ENCODE measurements at regions not wholly inside any gene's neighbourhood (a gene's known extent, or its start where the extent isn't known, plus 50 kb on each side); places are given as distances from the start of the nearest gene placed in this dataset.

DNA sequence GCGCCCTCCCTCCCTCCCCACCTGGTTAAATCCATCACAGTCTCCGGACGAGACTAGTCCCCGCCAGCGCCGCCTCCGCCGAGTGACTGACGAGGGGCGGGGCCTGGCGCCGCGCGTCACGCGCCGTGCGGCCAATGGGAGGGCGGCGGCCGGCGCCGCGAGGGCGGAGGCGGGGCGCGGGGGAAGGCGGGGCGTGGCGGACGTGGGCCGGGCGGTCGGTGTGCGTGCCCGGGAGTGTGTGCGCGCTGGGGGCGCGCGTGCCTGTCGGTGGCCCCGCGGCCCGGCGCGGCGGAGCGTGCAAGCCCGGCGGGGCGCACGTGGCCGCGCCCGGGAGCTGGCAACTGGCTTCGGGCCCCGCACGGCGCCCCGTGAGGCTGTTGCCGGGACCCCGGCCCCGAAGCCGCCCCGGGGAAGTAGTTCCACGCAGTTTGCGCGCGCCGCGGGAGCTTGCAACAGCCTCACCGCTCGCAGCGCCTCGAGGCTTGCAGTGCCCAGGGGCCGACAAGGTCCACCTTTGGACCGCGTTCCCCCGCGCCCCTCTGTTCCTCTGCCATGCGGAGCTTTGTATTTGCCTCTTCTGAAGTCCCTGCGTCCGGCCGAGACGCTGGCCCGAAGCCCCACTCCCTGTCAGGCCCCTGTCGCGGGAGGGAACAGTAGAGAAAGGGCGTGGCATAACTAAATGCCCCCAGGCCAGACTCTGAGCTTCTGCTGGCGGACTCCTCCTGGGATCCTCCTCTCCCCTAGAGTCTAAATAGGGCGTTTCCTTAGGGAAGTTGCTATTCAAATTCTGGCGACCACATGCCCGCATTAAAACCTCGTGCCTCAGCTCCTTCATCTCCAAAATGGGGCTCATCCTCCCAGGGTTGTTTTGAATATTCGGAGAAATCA, 400.9 kb downstream of the SHQ1 start:
- peak overlapping the region; percentile 92 for H3K4me3 ChIP-seq (ENCODE audit: low read depth, low read length)
- TF ChIP-seq, protein P1, sequence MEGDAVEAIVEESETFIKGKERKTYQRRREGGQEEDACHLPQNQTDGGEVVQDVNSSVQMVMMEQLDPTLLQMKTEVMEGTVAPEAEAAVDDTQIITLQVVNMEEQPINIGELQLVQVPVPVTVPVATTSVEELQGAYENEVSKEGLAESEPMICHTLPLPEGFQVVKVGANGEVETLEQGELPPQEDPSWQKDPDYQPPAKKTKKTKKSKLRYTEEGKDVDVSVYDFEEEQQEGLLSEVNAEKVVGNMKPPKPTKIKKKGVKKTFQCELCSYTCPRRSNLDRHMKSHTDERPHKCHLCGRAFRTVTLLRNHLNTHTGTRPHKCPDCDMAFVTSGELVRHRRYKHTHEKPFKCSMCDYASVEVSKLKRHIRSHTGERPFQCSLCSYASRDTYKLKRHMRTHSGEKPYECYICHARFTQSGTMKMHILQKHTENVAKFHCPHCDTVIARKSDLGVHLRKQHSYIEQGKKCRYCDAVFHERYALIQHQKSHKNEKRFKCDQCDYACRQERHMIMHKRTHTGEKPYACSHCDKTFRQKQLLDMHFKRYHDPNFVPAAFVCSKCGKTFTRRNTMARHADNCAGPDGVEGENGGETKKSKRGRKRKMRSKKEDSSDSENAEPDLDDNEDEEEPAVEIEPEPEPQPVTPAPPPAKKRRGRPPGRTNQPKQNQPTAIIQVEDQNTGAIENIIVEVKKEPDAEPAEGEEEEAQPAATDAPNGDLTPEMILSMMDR (IDR thresholded peaks at IDR 0.05; ENCODE audit: borderline replicate concordance, insufficient read depth, low read depth, low read length) = no peak

DNA sequence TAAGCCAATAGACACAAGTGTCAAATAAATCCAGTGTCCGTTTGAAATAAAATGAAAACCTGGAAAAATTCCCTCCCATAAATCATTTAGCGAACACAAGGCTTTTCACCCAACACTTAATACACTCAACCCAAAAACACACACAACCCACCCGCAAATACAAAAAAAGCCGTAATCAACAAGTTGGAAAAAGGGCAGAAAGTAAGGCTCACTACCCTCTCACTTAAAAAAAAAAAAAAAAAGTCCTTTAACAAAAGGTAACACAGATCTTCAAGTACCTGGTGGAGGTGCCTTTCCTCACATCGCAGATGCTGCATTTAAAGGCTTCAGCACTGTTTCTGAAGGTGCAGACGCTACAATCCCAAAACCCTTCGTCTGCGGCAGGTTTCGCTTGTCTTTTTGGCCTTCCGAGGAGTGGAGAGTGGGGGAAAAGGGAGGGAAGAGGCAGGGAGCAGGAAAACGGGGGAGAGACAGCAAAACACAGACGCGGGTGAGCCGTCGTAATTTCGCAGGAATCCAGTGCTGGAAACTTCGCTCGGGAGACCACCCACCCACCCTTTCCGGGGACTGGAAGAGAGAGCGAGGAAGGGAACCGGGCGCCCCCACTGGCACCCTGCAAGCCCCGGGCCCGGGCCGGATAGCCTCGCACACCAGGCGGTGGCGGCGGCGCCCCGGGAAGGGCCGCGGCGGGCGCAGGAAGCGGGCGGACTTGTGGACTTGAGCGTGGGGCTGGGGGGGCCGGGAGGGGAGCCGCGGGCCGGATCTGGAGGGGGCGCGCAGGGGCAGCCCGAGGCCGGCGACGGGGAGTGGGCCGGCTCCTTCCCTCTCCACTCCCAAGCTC, 401.8 kb downstream of the SHQ1 start, which contains the start of gene RYBP:
Gene RYBP (minus strand): TSS at position 404 of the 841 bp plus-strand sequence.
- H3K4me3 ChIP-seq (ENCODE audit: low read depth, low read length) = peak within 1 kb of the TSS; percentile 92
- TF ChIP-seq, protein P1 (IDR thresholded peaks at IDR 0.05; ENCODE audit: borderline replicate concordance, insufficient read depth, low read depth, low read length) = no peak

DNA sequence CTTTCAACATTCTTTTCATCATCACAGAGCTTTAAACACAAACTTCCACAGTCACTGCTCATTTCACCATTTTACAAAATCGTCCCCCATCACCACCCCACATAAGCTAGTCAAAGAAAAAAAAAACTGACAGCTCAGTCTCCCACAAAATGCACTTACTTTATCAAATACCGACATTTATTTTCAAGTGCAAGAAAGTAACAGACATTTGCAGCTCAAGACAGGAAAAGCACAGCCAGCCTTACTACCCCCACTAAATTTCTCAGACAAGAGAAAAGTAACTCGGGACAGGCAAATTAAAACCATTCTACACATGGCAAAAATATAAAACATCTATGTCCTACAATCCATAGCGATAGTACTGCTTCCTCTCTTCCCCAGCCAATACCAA, 402.4 kb downstream of the SHQ1 start:
- TF ChIP-seq, protein P1 (IDR thresholded peaks at IDR 0.05; ENCODE audit: borderline replicate concordance, insufficient read depth, low read depth, low read length) = no peak
- peak overlapping the region; percentile 92 for H3K4me3 ChIP-seq (ENCODE audit: low read depth, low read length)

DNA sequence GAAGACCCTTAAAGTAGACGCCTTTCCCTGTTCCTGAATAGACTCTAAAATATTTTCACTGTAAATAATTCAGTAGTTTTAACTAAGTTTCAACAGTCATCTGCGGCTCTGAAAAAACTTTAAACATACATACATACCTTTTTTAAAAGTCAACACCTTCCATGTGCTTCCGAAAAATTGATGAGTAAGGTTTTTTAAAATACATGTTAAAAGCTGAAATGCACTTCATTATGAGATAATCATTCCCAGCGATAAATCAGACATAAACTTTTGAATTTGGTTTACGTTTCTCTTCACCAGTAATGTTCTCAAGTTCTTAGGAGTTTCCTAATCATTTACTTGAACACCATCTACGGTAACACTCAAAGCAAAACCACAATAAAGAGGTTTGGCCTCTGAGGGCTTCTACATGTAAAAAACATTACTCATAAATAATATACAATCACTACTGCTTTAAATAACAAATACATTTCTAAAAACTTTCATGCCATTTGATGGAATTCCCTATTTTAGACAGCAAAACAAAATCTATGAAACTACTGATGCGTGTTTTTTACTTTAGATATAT, 403.5 kb downstream of the SHQ1 start:
- TF ChIP-seq, protein P1 (IDR thresholded peaks at IDR 0.05; ENCODE audit: borderline replicate concordance, insufficient read depth, low read depth, low read length) = no peak
- no peak overlapping the region for H3K4me3 ChIP-seq (ENCODE audit: low read depth, low read length)

DNA sequence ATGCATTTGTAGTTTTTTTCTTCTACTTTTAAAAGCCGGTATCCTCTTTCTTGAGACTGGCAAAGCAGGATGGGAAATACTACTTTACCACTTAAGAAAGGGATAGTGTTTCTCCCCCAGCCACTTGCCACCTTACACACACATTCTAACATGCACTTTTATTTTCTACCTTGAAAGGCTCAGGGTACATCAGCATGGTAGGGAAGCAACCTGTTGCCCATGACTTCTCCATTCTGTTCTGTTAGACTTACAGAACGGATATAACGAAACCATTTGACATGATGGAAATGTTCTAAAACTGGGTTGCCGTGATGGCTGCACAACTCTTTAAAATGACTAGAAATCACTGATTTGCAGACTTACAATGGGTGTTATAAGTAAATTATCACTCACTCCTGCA, 405.5 kb downstream of the SHQ1 start:
- TF ChIP-seq, protein P1 (IDR thresholded peaks at IDR 0.05; ENCODE audit: borderline replicate concordance, insufficient read depth, low read depth, low read length) = no peak
- H3K4me3 ChIP-seq (ENCODE audit: low read depth, low read length) = no peak overlapping the region

DNA sequence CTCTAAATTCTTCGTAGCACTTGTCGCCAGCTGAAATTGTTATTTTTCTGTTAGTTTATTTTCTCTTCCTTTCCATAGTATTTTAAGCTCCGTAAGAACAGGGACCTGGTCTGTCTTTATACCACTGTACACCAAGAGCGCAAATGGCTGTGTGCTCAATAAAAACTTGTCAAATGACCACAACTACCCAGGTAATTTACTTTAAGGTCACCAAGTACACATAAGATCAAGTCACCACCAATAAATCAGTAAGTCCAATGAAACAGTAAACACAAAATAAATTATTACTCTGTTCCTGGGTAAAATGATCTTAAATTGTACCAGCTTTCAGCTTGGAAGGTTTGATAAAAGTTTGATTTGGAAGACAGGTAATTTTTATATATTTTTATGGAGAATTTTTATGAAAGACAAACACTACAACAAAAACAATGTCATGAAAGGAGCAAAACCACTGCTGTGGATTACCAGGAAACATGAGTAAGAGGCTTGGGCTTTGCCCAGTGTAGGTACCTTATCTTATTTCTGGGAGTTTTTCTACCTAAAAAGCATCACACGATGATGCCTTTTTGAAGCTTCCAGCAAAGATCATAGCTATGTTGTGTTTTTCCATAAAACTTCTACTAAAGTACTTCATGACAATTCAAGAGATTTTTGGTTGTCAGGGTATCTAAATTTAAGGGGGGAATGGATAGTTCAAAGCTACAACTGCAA, 406.8 kb downstream of the SHQ1 start:
- TF ChIP-seq, protein P1 (IDR thresholded peaks at IDR 0.05; ENCODE audit: borderline replicate concordance, insufficient read depth, low read depth, low read length) = no peak
- H3K4me3 ChIP-seq (ENCODE audit: low read depth, low read length) = no peak overlapping the region

Data from GM12875 (cell line).